ENCODE measurements at regions not wholly inside any gene's neighbourhood (a gene's known extent, or its start where the extent isn't known, plus 50 kb on each side); places are given as distances from the start of the nearest gene placed in this dataset.
A peak's percentile ranks its signal among the peaks of the same experiment; 100 is the strongest.
"Not testable (repeated sequence)": the region's sequence is repeated elsewhere in the genome, so short reads cannot be mapped to it uniquely, and the experiment has no call there.

- DNase-seq = not testable (repeated sequence)
These were observed 167.6 kb downstream of the CXXC4 start for GRCh38 chr4:104326991-104327694.

GRCh38 chr4:104302731-104303130 is 192.0 kb downstream of the CXXC4 start:
- no peak for DNase-seq

DNA sequence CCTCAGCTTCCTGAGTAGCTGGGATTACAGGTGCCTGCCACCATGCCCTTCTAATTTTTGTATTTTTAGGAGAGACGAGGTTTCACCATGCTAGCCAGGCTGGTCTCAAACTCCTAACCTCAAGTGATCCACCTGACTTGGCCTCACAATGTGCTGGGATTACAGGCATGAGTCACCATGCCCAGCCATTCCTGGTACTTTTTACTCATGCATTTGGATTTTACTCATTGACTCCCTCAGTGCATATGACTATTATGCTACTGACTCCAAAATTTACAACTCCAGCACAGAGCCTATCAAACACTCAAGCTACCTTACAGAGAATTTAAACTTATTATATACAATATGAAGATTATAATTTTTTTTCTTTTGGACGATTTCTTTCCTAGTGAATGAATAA is 199.9 kb downstream of the CXXC4 start:
- DNase-seq = no peak

DNA sequence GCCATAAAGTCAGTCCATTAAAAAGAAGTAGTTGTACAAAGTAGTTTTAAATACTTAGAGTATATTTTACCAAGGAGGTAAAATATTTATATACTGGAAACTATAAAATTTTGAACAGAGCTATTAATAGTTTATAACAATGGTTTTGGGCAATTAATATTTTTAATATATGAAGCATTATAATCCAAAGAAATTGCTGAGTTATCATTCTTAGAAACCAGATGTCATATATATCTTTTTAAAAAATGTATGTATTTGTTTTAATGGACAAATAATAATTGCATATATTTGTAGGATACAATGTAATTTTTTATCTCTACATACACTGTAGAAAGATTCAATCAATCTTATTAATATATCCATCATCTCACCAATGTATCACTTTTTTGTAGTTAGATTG is 207.8 kb downstream of the CXXC4 start:
- no peak for DNase-seq

DNA sequence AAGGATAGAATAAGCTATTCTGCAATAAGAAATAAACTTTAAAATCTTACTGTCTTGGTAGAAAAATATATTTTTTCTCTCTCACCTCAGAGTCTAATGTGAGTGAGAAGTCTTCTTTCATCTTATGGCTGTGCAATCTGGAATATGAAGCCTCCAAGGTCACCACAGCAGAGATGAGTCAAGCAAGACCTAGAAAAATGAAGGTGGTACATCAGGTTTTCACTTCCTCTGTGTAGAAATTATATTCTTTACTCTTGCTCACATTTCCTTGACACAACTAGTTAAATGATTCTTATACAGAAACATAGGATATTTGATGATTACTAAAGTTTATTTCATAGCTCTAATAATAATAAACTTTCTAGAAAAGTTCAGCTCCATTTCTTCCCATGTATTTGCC is 211.4 kb downstream of the CXXC4 start:
- DNase-seq = no peak

DNA sequence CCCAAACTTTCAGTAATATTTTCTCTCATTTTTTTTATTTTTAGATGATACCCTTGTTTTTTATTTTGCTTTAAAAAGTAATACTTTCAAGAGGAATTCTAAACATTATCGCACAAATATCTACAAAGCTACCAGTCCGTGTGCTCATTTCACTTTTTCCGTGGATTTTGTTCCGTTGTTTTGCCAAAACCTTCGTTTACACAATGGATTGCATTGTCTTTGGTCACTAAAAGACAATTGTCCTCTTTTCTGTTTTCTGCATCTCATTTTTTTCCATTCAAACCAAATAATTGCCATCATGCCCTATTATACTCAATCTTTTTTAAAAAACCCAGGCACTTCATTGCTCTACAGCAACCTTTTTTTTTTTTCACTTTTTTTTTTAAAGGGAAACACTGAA is 214.9 kb downstream of the CXXC4 start:
- DNase-seq = no peak

DNA sequence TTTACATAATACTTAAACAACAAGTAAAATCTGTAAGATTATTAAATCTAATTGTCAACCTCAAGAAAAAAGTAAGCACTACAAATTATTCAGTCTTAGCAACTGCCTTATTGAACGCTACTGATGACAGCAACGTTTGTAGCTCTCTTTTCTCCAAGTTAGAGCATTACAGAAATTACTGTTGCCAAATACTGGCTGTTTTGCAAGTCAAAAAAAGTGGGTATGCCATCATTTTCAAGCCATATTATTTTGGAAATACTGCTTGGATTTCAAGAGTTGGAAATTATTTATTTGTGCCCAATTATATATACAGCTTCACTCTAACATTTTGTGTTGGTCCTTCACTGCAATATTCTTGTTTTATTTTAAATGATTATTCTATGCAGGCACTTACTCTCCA is 221.7 kb downstream of the CXXC4 start:
- no peak for DNase-seq

GRCh38 chr4:104269603-104270002 is 225.1 kb downstream of the CXXC4 start:
- not testable (repeated sequence) for DNase-seq

GRCh38 chr4:104263100-104263499 is 231.6 kb downstream of the CXXC4 start:
- no peak for DNase-seq

GRCh38 chr4:104262678-104263077 is 232.0 kb downstream of the CXXC4 start:
- no peak for DNase-seq

DNA sequence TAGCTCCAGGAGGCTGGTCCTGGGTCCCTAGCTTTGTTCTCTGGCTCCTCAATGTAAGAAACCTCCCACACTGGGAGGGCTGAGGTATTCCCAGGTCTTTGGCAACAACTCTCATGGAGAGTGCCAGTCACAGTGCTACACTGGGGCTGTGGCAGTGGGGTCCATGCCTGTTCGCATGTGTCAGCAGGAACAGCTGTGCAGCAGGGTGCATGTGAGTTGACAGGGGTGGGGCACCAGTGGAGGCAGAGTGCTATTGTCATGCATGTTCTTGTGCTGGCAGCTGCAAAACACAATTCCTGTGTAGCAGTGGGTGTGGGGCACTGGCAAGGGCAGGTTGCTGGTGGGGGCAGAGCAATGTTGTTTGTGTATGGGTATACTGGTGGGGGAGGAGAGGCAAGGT is 246.0 kb downstream of the CXXC4 start:
- no peak for DNase-seq

DNA sequence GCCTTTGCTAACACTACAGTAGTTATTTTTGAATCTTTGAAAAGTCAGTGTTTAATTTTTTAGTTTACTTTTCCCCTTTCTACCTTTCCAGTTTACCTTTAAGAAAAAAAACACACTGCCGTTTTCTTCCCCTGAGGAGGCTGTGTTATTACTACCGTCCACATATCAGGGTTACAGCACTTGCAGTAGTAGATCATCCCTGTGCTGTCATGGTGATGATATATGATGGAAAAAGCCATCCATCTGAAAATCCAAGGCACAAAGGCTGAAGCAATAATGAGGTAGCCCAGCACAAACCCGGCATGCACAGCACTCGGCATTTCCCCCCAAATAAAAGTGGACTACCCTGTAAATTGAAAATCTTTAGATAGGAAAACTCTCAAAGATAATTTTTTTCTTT is 258.7 kb downstream of the CXXC4 start:
- DNase-seq = no peak

DNA sequence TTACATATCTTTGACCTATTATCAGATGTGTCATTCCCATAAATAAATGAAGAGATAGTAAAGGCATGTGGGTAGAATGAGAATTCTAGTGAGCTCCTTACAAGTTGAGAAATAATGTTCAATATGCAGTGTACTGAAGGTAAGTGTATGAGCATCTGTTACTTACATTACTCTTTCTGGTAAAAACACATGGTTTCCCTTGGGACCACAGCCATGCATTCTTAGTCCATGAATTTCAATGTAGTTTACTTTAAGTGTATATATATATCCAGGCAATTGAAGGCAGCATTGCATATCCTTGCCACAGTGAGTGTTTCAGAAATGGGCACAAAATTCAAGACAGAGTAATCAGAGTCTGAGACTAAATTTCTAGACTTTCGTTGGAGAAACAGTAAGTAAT is 277.2 kb downstream of the CXXC4 start:
- no peak for DNase-seq

DNA sequence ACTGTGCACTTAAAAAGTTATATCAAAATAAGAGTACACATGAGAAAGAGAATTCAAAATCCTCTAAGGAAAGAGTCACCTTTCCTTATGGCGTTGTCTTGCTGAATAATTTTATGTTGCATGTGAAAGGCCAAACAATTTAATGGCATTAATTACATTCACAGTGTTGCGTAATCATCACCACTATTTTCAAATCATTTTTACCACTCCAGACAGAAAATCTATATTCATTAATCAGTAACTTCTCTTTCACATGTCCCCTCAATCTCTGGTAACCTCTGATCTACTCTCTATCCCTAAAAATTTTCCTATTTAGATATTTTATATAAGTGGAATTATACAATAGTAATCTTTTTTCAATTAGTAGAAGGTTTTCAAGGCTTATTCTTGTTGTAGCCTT is 283.0 kb downstream of the CXXC4 start:
- DNase-seq = no peak

DNA sequence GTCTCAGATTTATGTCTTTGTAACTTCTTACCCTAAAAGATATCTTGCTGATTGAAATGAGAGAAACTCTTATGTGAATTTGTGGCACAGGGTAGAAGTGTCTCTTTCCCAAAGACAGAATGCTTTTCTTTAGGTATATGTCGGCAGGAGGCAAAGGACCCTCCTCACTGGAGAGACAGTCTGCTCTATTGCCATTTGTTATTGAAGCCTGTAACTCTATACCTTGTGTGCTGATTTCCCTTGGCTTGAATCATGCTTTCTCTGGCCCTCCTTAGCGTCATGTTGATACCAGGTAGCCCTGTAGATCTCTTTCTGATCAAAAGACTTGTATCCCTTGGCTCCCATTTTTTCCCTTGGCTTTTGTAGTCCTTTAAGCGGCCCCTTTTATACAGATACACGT is 284.3 kb downstream of the CXXC4 start:
- no peak for DNase-seq

- DNase-seq = no peak
These were observed 287.9 kb downstream of the CXXC4 start for GRCh38 chr4:104206784-104207183.

DNA sequence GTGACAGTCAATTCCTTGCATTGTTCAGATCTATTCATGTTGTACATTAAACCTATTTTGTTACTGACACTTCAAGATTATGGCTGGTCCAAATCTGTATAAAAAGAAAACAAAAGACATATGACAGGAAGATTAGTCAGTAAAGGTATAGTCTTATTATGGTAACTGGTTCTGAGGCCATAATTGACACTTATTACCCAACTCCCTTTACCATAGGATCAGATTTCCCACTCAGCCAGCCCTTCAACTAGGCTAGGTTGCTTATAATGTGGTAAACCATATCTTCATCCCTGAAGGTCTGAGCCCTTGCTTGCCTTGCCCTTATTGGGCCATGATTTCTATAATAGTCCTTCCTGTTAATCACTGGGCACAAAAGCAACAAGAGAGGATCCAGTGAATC is 289.6 kb downstream of the CXXC4 start:
- DNase-seq = no peak

DNA sequence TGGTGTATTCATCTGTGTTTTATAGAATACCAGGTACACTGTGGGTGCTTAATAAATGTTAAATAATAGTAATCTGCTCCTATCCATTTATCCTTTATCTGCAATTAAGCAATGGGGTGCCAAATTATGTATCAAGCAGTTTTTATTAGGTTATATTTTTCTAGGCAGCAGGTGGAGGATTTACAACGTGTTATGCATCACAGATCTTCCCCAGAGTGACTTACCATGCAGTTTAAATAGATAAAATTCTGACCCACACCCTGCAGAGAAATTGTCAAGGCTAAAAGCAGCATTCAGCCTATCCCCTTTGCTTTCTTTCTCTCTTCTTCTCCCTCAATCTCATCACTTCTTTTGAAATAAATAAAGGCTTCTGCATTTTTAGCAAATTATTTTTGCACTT is 306.4 kb downstream of the CXXC4 start:
- DNase-seq = peak; percentile 14

DNA sequence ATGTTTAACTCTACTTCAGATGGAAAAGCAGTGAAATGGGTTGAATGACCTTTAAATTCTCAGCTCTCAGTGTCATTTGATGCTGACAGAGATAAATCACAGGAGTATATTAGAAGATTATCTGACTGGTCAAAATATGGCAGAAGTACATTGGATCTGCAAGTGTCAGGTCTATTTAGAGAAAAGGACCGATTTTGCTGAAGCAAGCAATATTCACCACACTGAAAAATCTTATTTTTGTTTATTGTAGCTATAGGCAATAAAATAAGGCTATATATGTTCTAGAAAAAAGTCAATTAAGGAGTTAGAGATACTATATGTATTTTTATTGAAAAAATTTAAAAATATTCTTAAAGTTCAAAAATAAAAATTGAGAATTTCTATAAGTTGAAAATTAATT is 325.3 kb downstream of the CXXC4 start:
- DNase-seq = no peak

DNA sequence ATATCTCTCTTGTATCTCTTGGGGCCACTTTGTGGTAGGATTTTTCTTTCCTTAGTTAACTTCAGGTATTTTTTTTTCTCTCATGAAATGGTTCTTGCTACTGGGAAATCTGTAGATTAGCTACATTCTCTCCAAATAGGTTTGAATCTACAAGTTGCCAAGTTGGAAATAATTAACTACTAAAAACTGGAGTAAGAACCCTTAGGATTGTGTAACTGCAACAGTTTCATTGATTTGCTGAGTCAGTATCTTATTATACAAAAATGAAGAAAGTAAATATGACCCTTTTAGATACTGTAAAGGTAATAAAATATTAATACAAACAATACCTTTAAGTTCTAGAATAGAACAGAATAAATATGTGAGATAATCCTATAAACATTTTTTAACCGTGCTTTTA is 327.9 kb downstream of the CXXC4 start:
- DNase-seq = no peak

DNA sequence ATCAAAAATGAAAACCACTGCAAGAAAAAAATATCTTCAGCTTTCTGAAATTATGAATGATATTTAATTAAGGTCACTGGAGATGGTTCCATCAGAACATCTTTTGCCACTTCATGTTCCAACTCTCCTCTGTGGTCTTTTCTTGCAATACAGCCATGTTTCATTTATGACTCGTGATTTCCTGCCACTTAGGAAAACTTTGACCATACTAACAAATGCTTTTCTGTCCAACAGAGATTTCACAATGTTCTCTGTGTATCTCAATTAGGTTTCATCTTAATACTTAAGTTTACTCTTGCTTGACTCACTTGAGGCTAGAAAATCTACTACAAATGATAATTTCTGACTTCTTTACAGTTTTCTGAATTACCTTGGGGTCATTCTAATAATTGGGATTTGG is 330.9 kb downstream of the CXXC4 start:
- no peak for DNase-seq

GRCh38 chr4:104146048-104146447 is 348.6 kb downstream of the CXXC4 start:
- DNase-seq = no peak

DNA sequence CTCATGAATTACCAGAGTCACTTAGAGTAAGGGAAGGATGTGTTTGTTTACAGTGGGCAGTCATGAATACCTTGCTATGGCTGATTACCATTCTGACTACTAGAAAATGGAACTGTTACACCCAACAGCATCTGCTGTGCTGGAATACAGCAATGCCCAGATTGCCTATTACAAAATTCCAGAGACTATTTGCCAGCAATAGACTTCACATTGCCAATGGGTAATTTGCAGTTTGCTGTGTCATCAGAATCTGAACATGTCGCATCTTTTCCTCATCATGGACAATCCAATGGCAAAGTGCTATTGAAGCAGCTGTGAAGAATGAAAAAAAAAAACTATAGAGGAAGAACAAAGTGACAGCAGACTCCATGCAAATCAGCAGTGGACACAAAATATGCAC is 356.6 kb downstream of the CXXC4 start:
- DNase-seq = no peak

DNA sequence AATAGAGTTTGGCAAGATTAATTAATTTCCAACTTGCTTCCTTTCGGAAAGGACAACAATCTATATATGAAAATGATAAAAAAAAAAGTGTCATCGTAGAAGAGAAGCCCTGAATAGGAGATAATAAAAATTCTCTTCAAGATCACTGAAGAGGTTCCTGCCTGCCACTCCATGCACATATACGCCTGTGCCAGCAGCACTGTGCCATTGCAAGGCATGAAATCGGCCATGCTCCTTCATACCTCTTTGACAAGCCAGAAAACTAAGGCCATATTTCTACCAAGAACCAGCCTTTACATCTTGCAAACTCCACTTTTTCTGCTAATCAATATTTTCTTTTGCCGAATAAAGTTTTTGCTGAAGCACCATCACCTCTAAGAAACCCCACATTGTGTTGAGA is 365.5 kb downstream of the CXXC4 start:
- DNase-seq = no peak

- no peak for DNase-seq
These were observed 365.9 kb downstream of the CXXC4 start for GRCh38 chr4:104128850-104129213.

All from NCI-H146 (cell line).